Epithelial cell of esophagus (primary cell): ENCODE measurements at regions not wholly inside any gene's neighbourhood (a gene's known extent, or its start where the extent isn't known, plus 50 kb on each side); places are given as distances from the start of the nearest gene placed in this dataset.
A peak's percentile ranks its signal among the peaks of the same experiment; 100 is the strongest.

Experiments
- DNase-seq: peaks from one replicate; pipeline ENCODE4 v3.0.0; 2010; ENCODE audit warnings: low read depth
- H3K4me3 ChIP-seq: 2 replicates; pipeline ENCODE4 v1.5.1; 2011; ENCODE audit warnings: mild to moderate bottlenecking, low read length, control low read depth
- CTCF ChIP-seq: IDR thresholded peaks from 2 replicates; pipeline ENCODE4 v1.5.1; 2011; ENCODE audit warnings: low read depth, mild to moderate bottlenecking, low read length, control low read depth, inconsistent platforms; ENCODE audit not compliant: insufficient read depth; ENCODE audit errors: missing control alignments

DNA sequence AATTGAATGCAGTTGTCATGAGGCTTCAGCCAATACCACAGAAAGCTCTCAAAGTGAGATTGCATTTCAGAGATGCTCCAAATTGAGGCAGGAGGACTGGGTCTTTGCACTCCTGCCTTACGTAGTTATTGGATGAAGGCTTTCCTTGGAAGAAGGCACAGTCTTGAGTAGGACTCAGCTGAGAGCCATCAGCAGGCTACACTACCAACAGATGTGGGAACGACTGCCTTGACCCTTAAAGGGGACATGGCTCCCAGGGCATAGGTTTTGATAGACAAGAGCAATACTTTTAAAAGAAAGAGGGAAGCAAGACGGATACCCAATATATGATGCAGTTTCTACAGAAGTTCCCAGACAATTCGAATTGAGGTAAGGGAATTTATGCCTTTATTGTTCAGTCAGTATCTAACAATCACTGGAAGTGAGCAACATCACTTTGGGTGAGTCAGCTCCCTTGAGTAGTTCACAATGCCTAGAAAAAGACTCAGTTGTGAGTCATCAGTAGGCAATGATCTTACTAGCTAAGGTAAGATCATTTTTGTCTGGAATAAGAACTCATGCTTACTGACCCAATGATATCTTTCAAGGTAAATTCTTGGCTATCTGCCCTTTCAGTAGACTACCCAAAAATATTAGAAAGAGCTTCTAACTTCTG lies 390.8 kb downstream of the GJA1 start:
- TF ChIP-seq CTCF, result no peak
- no peak overlapping the region for H3K4me3 ChIP-seq
- peak; percentile 97 for DNase-seq

DNA sequence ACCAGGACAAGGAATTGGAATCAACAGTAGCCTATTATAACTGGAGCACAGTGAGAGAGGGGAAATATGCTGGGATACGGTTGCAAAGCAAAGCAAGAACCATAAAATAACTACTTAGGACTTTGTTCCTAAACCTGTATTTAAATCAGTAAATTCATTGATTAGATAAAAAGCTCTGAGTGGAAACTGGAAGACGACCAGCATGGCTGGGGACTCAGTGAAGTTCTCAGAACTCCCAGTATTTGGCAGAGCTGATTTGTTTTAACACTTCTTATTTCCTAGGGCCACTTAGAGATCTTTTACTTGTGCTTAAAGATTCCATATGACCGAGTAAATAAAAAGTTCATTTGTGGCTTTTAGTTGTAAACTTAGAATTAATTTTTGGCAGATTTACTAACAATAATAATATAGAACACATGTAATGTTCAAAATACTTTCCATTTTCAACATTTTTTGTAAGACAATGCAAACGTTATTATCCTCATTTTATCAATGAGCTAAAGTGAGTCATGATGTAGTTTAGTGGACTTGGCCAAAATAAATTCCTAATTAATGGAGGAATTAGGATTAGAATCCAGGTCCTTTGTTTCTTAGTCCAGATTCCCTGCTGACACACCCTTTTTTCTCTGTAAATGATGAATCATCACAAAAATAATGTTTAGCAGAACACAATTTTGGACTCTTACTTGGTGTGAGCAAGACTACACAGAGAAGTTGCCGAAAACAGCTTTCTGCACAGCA lies 392.9 kb downstream of the GJA1 start:
- no peak overlapping the region for H3K4me3 ChIP-seq
- no peak for DNase-seq
- TF ChIP-seq CTCF, result no peak

- H3K4me3 ChIP-seq, result no peak overlapping the region
- no peak for DNase-seq
- no peak for TF ChIP-seq CTCF
Observed at GRCh38 chr6:121830736-121831135, 395.3 kb downstream of the GJA1 start.

DNA sequence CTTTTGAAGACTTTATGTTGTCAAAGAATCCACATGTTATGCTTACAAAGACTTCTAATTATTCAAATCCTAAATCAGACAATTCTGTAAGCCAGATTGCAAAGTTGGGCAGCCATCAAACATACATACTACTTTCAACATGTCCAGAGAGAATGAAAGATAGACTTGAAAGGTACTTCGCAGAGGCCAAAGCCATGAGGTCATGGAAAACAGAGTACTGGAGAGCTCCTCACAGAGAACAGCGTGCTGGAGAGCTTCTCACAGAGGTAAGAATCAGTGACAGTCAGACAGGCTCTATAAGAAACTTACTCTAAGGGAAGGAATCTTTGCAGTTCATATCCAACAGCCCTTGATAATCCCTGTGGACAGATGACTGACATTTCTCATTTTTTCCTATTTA lies 400.2 kb downstream of the GJA1 start:
- no peak for DNase-seq
- no peak overlapping the region for H3K4me3 ChIP-seq
- no peak for TF ChIP-seq CTCF

GRCh38 chr6:121837545-121838229 lies 402.2 kb downstream of the GJA1 start:
- no peak for TF ChIP-seq CTCF
- H3K4me3 ChIP-seq, result no peak overlapping the region
- DNase-seq, result peak; percentile 74

GRCh38 chr6:121838842-121839241 lies 403.4 kb downstream of the GJA1 start:
- DNase-seq, result peak; percentile 94
- TF ChIP-seq CTCF, result no peak
- no peak overlapping the region for H3K4me3 ChIP-seq
